GM12878 (cell line): ENCODE measurements at regions not wholly inside any gene's neighbourhood (a gene's known extent, or its start where the extent isn't known, plus 50 kb on each side); places are given as distances from the start of the nearest gene placed in this dataset.

ENCODE experiments used
- ATAC-seq: fragments of 200-7000 bp; cut with Tn5 transposase; 3 replicates; pipeline ENCODE4 v1.9.1; 2020; ENCODE audit warnings: mild to moderate bottlenecking, moderate library complexity
- BruUV-seq: library from RNA; stranded (reverse); fragments of 400-500 nt; replicated peaks from 2 replicates; lab custom pipeline; 2021; lab: Mats Ljungman, UMichigan
- CTCF ChIA-PET: fragments of 300-600 bp; sonication (Branson Sonifier 250); formaldehyde crosslinking; extraction: SDS; loops from one replicate; lab custom pipeline; 2021; ENCODE audit warnings: inconsistent platforms; lab: Yijun Ruan, JAX
- POLR2A ChIA-PET: fragments of 350-600 bp; formaldehyde crosslinking; extraction: SDS; loops from one replicate; lab custom pipeline; 2021; ENCODE audit warnings: inconsistent platforms; lab: Charles Lee
- RAD21 ChIA-PET: fragments of 300-600 bp; sonication (Branson Sonifier 250); formaldehyde crosslinking; loops from one replicate; lab custom pipeline; 2023; ENCODE audit warnings: antibody characterized with exemption; ENCODE audit not compliant: unreplicated experiment; lab: Charles Lee
- SMC1A ChIA-PET: fragments of 300-600 bp; sonication (Branson Sonifier 250); formaldehyde crosslinking; loops from one replicate; lab custom pipeline; 2023; ENCODE audit not compliant: unreplicated experiment, uncharacterized antibody; lab: Charles Lee
- DNase-seq: peaks from one replicate; pipeline ENCODE4 v3.0.0-alpha.2; 2011; ENCODE audit warnings: low read depth, low spot score
- FAIRE-seq: peaks from 3 replicates; lab custom pipeline; 2011; peaks lifted over from hg19 to GRCh38; lab: Jason Lieb, UNC
- H2AFZ ChIP-seq: 2 replicates; pipeline ENCODE4 v1.6.0; 2011; ENCODE audit warnings: low read depth, low read length, control low read depth; ENCODE audit not compliant: control insufficient read depth
- H3K27ac ChIP-seq: 2 replicates; pipeline ENCODE4 v1.5.1; 2011; ENCODE audit warnings: control low read depth; ENCODE audit not compliant: control insufficient read depth, insufficient read depth
- H3K27me3 ChIP-seq, 2 experiments: replicated peaks in 1 of 2; 2 replicates each; pipeline versions ENCODE4 v1.6.0 to v1.6.1; 2011; ENCODE audit warnings: low read length in 1 of 2; ENCODE audit not compliant: control insufficient read depth in 2 of 2, insufficient read depth in 2 of 2
- H3K36me3 ChIP-seq, 2 experiments: 2 replicates each; pipeline ENCODE4 v1.5.1; 2011; ENCODE audit warnings: low read length in 1 of 2; ENCODE audit not compliant: control insufficient read depth in 2 of 2, insufficient read depth in 2 of 2
- H3K4me1 ChIP-seq: 2 replicates; pipeline ENCODE4 v1.6.1; 2011; ENCODE audit warnings: mild to moderate bottlenecking, low read length, moderate library complexity, mixed read lengths; ENCODE audit not compliant: control insufficient read depth, insufficient read depth
- H3K4me2 ChIP-seq: 2 replicates; pipeline ENCODE4 v1.6.0; 2011; ENCODE audit warnings: control low read depth; ENCODE audit not compliant: control insufficient read depth, insufficient read depth
- H3K4me3 ChIP-seq: fragments of 200-600 bp; sonication (generic); 2 replicates; pipeline ENCODE4 v1.5.1; 2016
- H3K79me2 ChIP-seq: 2 replicates; pipeline ENCODE4 v1.6.0; 2011; ENCODE audit warnings: low read length; ENCODE audit not compliant: control insufficient read depth, insufficient read depth
- H3K9ac ChIP-seq: 2 replicates; pipeline ENCODE4 v1.8.0; 2011; ENCODE audit warnings: low read length, control low read depth, mixed read lengths; ENCODE audit not compliant: control insufficient read depth, insufficient read depth
- H3K9me3 ChIP-seq: replicated peaks from 3 replicates; pipeline ENCODE4 v1.5.1; 2011; ENCODE audit warnings: mild to moderate bottlenecking, low read length; ENCODE audit not compliant: control insufficient read depth, insufficient read depth
- H4K20me1 ChIP-seq: 2 replicates; pipeline ENCODE4 v1.6.0; 2011; ENCODE audit not compliant: control insufficient read depth, insufficient read depth
- CBX3 ChIP-seq: fragments of 200-600 bp; sonication (generic); IDR thresholded peaks from 2 replicates; pipeline ENCODE4 v1.6.1; 2016; ENCODE audit warnings: low read depth, borderline replicate concordance
- JUND ChIP-seq: IDR thresholded peaks from 2 replicates; pipeline ENCODE4 v1.6.1; 2012; ENCODE audit warnings: low read depth, mild to moderate bottlenecking, low read length, improper control_type of control experiment, moderate library complexity
- POLR2A ChIP-seq: IDR thresholded peaks from 2 replicates; pipeline ENCODE4 v1.6.1; 2011; ENCODE audit warnings: low read depth, mild to moderate bottlenecking, low read length
- RAD21 ChIP-seq: IDR thresholded peaks from 2 replicates; pipeline ENCODE4 v1.6.1; 2011; ENCODE audit warnings: mild to moderate bottlenecking, low read depth, low read length, moderate library complexity; ENCODE audit not compliant: insufficient read depth
- REST ChIP-seq: IDR thresholded peaks from 2 replicates; pipeline ENCODE4 v1.6.1; 2012; ENCODE audit warnings: mild to moderate bottlenecking, low read depth, low read length
- SUZ12 ChIP-seq: fragments of 200-600 bp; sonication (generic); IDR thresholded peaks from one replicate; pipeline ENCODE4 v1.6.1; 2018; ENCODE audit warnings: antibody characterized with exemption, mild to moderate bottlenecking; ENCODE audit not compliant: unreplicated experiment
- WGBS: methylation state at CpG from one replicate; pipeline ENCODE4 v1.1.6; 2016; ENCODE audit warnings: low lambda C conversion rate; ENCODE audit not compliant: insufficient replicate concordance, insufficient coverage; ENCODE audit errors: missing lambda C conversion rate; 5-methylcytosine and 5-hydroxymethylcytosine counted together
- in situ Hi-C: fragments of 300-500 bp; cut with MboI; formaldehyde crosslinking; loops from 9 replicates; pipeline ENCODE4 v1.14.3; 2018; ENCODE audit warnings: mixed read lengths
- intact Hi-C: fragments of 100-400 bp; cut with micrococcal nuclease; formaldehyde crosslinking; loops from one replicate; pipeline ENCODE4 v1.14.2; 2022; ENCODE audit not compliant: unreplicated experiment
- TF ChIP-seq, protein P1 (sequence below): fragments of 450-650 bp; formaldehyde crosslinking; IDR thresholded peaks from 2 replicates; pipeline ENCODE4 v1.5.0; 2022; ENCODE audit warnings: mild to moderate bottlenecking, missing genetic modification characterization

DNA sequence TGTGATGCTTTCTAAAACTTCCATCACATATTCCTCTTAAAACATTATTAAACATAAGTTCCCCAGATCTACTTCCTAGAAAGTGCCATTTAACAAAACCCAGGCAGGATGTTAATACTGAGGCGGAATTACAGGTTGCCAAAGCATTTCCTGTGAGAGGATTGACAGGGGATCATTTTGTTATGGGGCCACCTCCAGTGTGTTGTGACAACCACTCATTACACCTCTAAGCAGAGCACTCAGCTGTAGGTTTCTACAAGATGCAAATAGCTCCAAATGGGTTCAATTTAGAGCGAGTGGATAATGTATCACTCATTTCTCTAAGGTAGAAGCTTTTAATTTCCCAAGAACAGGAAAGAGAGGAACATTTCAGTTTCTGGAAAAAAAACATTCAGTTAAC lies 1429.5 kb upstream of the ACVR2A start:
- H3K9me3 ChIP-seq = no peaks in the 10 kb centered on the region
- H3K4me1 ChIP-seq = no peaks in the 10 kb centered on the region
- H3K9ac ChIP-seq = no peak overlapping the region
- BruUV-seq = no TSS peak
- FAIRE-seq (no peak), ATAC-seq (0 out of 3 replicates have a peak, but pooled peaks have one; percentile 22), DNase-seq (no peak)
- no peaks in the 10 kb centered on the region for H4K20me1 ChIP-seq
- no peak overlapping the region for H3K4me3 ChIP-seq
- H3K79me2 ChIP-seq = no peaks in the 10 kb centered on the region
- in situ Hi-C loops = no loop called here
- ChIA-PET CTCF (interaction anchor here (0.8 kb wide), 1 partner anchor 9 kb away, joined by 3 read pairs; no protein-coding TSS in a partner anchor), RAD21 (interaction anchor here (1.8 kb wide), 1 partner anchor 23 kb away, joined by 3 read pairs; no protein-coding TSS in a partner anchor), POLR2A (no interaction called here), SMC1A (interaction anchor here (0.7 to 1.6 kb wide), 4 partner anchors 10 to 1044 kb away, joined by 3 to 6 read pairs (median 3); no protein-coding TSS in a partner anchor)
- H2AFZ ChIP-seq = no peak overlapping the region
- no peak overlapping the region for H3K27ac ChIP-seq
- intact Hi-C loops = no loop called here
- TF ChIP-seq REST (no peak), JUND (no peak), CBX3 (no peak), RAD21 (no peak), SUZ12 (no peak), POLR2A (no peak)
- TF ChIP-seq, protein P1, sequence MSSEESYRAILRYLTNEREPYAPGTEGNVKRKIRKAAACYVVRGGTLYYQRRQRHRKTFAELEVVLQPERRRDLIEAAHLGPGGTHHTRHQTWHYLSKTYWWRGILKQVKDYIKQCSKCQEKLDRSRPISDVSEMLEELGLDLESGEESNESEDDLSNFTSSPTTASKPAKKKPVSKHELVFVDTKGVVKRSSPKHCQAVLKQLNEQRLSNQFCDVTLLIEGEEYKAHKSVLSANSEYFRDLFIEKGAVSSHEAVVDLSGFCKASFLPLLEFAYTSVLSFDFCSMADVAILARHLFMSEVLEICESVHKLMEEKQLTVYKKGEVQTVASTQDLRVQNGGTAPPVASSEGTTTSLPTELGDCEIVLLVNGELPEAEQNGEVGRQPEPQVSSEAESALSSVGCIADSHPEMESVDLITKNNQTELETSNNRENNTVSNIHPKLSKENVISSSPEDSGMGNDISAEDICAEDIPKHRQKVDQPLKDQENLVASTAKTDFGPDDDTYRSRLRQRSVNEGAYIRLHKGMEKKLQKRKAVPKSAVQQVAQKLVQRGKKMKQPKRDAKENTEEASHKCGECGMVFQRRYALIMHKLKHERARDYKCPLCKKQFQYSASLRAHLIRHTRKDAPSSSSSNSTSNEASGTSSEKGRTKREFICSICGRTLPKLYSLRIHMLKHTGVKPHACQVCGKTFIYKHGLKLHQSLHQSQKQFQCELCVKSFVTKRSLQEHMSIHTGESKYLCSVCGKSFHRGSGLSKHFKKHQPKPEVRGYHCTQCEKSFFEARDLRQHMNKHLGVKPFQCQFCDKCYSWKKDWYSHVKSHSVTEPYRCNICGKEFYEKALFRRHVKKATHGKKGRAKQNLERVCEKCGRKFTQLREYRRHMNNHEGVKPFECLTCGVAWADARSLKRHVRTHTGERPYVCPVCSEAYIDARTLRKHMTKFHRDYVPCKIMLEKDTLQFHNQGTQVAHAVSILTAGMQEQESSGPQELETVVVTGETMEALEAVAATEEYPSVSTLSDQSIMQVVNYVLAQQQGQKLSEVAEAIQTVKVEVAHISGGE = no peak
- H3K36me3 ChIP-seq = no peaks in the 10 kb centered on the region
- H3K27me3 ChIP-seq = no peaks in the 10 kb centered on the region
- 2% methylated on average over 2 of the region's 2 CpGs for WGBS
- H3K4me2 ChIP-seq = no peak overlapping the region
